Transverse colon (tissue), 4 donors: ENCODE measurements at regions not wholly inside any gene's neighbourhood (a gene's known extent, or its start where the extent isn't known, plus 50 kb on each side); places are given as distances from the start of the nearest gene placed in this dataset.

Source experiments
- CTCF ChIP-seq, 5 experiments: fragments of 200-600 bp in 3 of 5; fragments of 450-650 bp in 2 of 5; sonication (generic) in 3 of 5; IDR thresholded peaks; 1 replicate in 2 of 5; 2 replicates in 3 of 5; pipeline ENCODE4 v1.5.1; 2016 to 2017; ENCODE audit warnings: antibody characterized with exemption in 5 of 5, inconsistent platforms in 3 of 5, mild to moderate bottlenecking in 2 of 5, moderate library complexity in 1 of 5
- POLR2AphosphoS5 ChIP-seq, 3 donors: sonication (generic); formaldehyde crosslinking; IDR thresholded peaks; one replicate each; pipeline ENCODE4 v1.6.1; 2016; ENCODE audit warnings: antibody characterized with exemption in 3 of 3

GRCh38 chr3:21142949-21143348 lies 608.1 kb downstream of the ZNF385D start:
- TF ChIP-seq CTCF (IDR thresholded peaks at IDR 0.05) (no peak), POLR2AphosphoS5 (IDR thresholded peaks at IDR 0.05) (no peak)
